Neural progenitor cell (in vitro differentiated cells): ENCODE measurements at regions not wholly inside any gene's neighbourhood (a gene's known extent, or its start where the extent isn't known, plus 50 kb on each side); places are given as distances from the start of the nearest gene placed in this dataset.

Experiments used
- CTCF ChIP-seq: fragments of 200-600 bp; sonication (generic); IDR thresholded peaks from 2 replicates; pipeline ENCODE4 v1.5.1; 2017; ENCODE audit warnings: antibody characterized with exemption, mild to moderate bottlenecking
- EZH2 ChIP-seq: fragments of 200-600 bp; sonication (generic); IDR thresholded peaks from 2 replicates; pipeline ENCODE4 v1.6.1; 2017; ENCODE audit warnings: antibody characterized with exemption, mild to moderate bottlenecking, moderate library complexity

- TF ChIP-seq CTCF: no peak
- no peak for TF ChIP-seq EZH2
Measured at GRCh38 chr6:69578361-69578890, 218.4 kb downstream of the LMBRD1 start.
